ENCODE measurements at regions not wholly inside any gene's neighbourhood (a gene's known extent, or its start where the extent isn't known, plus 50 kb on each side); places are given as distances from the start of the nearest gene placed in this dataset.

DNA sequence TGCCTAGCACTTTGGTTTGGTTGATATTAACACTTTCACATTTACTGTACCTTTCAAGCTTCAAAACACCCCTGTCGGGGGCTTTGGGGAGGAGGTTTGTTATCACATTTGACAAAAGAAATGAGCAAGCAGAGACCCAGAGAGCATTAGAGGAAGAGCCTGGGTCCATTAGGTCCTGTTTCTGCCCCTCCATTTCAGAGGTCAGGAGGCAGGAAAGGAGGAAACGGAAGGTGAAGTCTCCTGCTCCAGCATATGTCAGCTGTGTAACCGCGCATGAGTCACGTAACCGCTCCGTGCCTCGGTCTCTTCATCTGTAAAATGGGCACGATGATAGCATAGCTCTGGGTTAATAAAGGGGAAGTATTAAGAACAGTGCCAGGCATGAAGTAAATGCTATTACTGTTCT is 201.9 kb upstream of the BCOR start:
- no peak overlapping the region for H3K9ac ChIP-seq (ENCODE audit: insufficient read depth, low read depth, low read length)
- ChIA-PET POLR2A (no interaction called here), CTCF (ENCODE audit: low intra/inter-chr PET ratio, low total read pairs) (no interaction called here)
- in situ Hi-C loops (cut with HindIII; ENCODE audit: extremely low pct_ligation_motif_present, low pct_unique_long_range_greater_than_20kb) = no loop called here
- H2AFZ ChIP-seq (ENCODE audit: low read length) = no peak overlapping the region
- H3K4me3 ChIP-seq (replicated peaks in 1 of 3; ENCODE audit: insufficient read depth in 1 of 3, low read depth in 2 of 3, low read length in 3 of 3) = no peak overlapping the region
- H3K4me2 ChIP-seq (ENCODE audit: low read depth, low read length) = no peak overlapping the region
- no peak for TF ChIP-seq NAIF1 (CRISPR knock-in tag; IDR thresholded peaks at IDR 0.05; ENCODE audit: borderline replicate concordance)
- TF ChIP-seq ZNF629 (CRISPR knock-in tag; conservative IDR thresholded peaks at IDR 0.05) = 0 out of 2 replicates have a peak, but pooled peaks have one; percentile 38
- 60% methylated on average over 9 of the region's 9 CpGs for WGBS (ENCODE audit: low lambda C conversion rate)
- DNase-seq (ENCODE audit: low spot score) (no peak), ATAC-seq (no peak), FAIRE-seq (no peak)
- H3K79me2 ChIP-seq (ENCODE audit: insufficient read depth, low read length) = no peaks in the 10 kb centered on the region
- no peaks in the 10 kb centered on the region for H3K4me1 ChIP-seq (ENCODE audit: insufficient read depth, low read length)
- no peaks in the 10 kb centered on the region for H4K20me1 ChIP-seq (ENCODE audit: insufficient read depth, low read length)
- no peak overlapping the region for H3K27ac ChIP-seq (ENCODE audit: extremely low read length, insufficient read depth, low read length)
- peaks cover 2 to 6% of the 10 kb centered on the region in 2 experiments; a peak in 3 of 5 replicates for H3K27me3 ChIP-seq (ENCODE audit: control insufficient read depth in 1 of 2, insufficient read depth in 2 of 2, low read length in 2 of 2)
- H3K36me3 ChIP-seq (replicated peaks in 1 of 2; ENCODE audit: control insufficient read depth in 1 of 2, insufficient read depth in 2 of 2, low read length in 2 of 2) = no peaks in the 10 kb centered on the region
- no TSS peak for BruUV-seq (replicated peaks)
- intact Hi-C loops (cut with micrococcal nuclease; ENCODE audit: unreplicated experiment) = no loop called here
- no peaks in the 10 kb centered on the region for H3K9me3 ChIP-seq (ENCODE audit: low read length)

DNA sequence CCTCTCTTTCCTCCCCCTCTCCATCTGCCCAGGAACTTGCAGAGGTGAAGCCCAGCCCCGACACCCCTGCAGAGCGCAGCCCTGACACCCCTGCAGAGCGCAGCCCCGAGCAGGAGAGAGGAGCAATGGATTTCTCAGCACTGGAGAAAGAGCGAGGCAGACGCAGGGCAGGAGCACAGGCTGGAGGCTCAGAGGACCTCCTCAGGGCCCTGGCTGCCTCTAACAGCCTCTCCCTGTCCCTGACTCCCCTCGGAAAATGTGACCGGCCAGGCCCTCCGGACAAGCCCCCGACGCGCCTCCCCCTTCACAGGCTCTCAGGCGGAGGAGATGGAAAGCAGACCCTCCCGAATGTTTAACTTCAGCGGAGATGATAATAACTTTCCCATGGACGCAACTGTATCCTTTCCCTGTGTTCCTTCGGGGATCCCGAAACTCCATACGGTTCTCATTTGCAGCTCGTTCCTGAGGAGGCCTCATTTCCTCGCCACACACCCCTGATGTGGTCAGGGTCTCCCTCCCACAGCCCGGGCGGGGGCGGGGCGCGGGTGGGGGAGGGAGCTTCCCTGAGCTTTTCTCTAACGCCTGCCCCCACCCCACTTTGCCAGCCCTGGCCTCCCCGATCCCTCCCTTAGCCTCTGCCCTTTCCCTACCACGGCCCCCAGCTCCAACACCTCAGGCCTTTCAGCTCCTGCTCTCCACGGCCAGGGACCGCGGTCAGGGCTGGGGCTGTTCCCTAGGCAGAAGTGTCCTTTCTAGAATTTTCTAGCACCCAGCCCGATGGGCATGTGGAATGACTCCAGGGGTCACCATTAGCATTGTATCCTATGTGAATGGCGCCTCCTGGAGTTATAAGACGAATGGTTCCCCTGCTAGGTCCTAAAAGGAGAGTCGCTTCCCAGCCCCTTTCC is 201.1 kb upstream of the BCOR start:
- DNase-seq (ENCODE audit: low spot score) = no peak

More for the DNA sequence above, 201.1 kb upstream of the BCOR start:
- POLR2A ChIA-PET = no interaction called here
- Histone ChIP-seq H4K20me1 (ENCODE audit: insufficient read depth, low read length) (no peaks in the 10 kb centered on the region), H3K9me3 (ENCODE audit: low read length) (no peaks in the 10 kb centered on the region), H3K27ac (ENCODE audit: extremely low read length, insufficient read depth, low read length) (no peak overlapping the region), H3K79me2 (ENCODE audit: insufficient read depth, low read length) (no peaks in the 10 kb centered on the region), H3K27me3 (ENCODE audit: control insufficient read depth in 1 of 2, insufficient read depth in 2 of 2, low read length in 2 of 2) (peaks cover 2 to 6% of the 10 kb centered on the region in 2 experiments; a peak in 3 of 5 replicates), H3K36me3 (replicated peaks in 1 of 2; ENCODE audit: control insufficient read depth in 1 of 2, insufficient read depth in 2 of 2, low read length in 2 of 2) (no peaks in the 10 kb centered on the region), H3K4me1 (ENCODE audit: insufficient read depth, low read length) (no peaks in the 10 kb centered on the region), H3K4me3 (replicated peaks in 1 of 3; ENCODE audit: insufficient read depth in 1 of 3, low read depth in 2 of 3, low read length in 3 of 3) (no peak overlapping the region), H3K9ac (ENCODE audit: insufficient read depth, low read depth, low read length) (no peak overlapping the region), H2AFZ (ENCODE audit: low read length) (no peak overlapping the region), H3K4me2 (ENCODE audit: low read depth, low read length) (no peak overlapping the region)
- in situ Hi-C loops (cut with HindIII; ENCODE audit: extremely low pct_ligation_motif_present, low pct_unique_long_range_greater_than_20kb) = no loop called here
- FAIRE-seq = no peak
- no TSS peak for BruUV-seq (replicated peaks)
- CTCF ChIA-PET (ENCODE audit: low intra/inter-chr PET ratio, low total read pairs) = no interaction called here
- TF ChIP-seq STAG1 (CRISPR knock-in tag; IDR thresholded peaks at IDR 0.05) (peak; percentile 59), JDP2 (CRISPR knock-in tag; IDR thresholded peaks at IDR 0.05; ENCODE audit: borderline replicate concordance) (no peak), ZNF781 (CRISPR knock-in tag; IDR thresholded peaks at IDR 0.05; ENCODE audit: borderline replicate concordance, not compliant biosample characterization) (no peak), ERF (CRISPR knock-in tag; IDR thresholded peaks at IDR 0.05) (no peak), CC2D1A (CRISPR knock-in tag; IDR thresholded peaks at IDR 0.05) (no peak), POLR2A (IDR thresholded peaks at IDR 0.05; ENCODE audit: insufficient read depth in 1 of 2, low read depth in 2 of 2, low read length in 2 of 2) (no peak), SMC3 (IDR thresholded peaks at IDR 0.05; ENCODE audit: low read length) (peak; percentile 19; the same call in 1 of the 2 replicates)
- TF ChIP-seq, protein P1, sequence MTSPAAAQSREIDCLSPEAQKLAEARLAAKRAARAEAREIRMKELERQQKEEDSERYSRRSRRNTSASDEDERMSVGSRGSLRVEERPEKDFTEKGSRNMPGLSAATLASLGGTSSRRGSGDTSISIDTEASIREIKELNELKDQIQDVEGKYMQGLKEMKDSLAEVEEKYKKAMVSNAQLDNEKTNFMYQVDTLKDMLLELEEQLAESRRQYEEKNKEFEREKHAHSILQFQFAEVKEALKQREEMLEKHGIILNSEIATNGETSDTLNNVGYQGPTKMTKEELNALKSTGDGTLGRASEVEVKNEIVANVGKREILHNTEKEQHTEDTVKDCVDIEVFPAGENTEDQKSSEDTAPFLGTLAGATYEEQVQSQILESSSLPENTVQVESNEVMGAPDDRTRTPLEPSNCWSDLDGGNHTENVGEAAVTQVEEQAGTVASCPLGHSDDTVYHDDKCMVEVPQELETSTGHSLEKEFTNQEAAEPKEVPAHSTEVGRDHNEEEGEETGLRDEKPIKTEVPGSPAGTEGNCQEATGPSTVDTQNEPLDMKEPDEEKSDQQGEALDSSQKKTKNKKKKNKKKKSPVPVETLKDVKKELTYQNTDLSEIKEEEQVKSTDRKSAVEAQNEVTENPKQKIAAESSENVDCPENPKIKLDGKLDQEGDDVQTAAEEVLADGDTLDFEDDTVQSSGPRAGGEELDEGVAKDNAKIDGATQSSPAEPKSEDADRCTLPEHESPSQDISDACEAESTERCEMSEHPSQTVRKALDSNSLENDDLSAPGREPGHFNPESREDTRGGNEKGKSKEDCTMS (CRISPR knock-in tag; conservative IDR thresholded peaks at IDR 0.05) = no peak
- TF ChIP-seq, protein P2, sequence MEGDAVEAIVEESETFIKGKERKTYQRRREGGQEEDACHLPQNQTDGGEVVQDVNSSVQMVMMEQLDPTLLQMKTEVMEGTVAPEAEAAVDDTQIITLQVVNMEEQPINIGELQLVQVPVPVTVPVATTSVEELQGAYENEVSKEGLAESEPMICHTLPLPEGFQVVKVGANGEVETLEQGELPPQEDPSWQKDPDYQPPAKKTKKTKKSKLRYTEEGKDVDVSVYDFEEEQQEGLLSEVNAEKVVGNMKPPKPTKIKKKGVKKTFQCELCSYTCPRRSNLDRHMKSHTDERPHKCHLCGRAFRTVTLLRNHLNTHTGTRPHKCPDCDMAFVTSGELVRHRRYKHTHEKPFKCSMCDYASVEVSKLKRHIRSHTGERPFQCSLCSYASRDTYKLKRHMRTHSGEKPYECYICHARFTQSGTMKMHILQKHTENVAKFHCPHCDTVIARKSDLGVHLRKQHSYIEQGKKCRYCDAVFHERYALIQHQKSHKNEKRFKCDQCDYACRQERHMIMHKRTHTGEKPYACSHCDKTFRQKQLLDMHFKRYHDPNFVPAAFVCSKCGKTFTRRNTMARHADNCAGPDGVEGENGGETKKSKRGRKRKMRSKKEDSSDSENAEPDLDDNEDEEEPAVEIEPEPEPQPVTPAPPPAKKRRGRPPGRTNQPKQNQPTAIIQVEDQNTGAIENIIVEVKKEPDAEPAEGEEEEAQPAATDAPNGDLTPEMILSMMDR (CRISPR knock-in tag; IDR thresholded peaks at IDR 0.05) = peak; percentile 40
- intact Hi-C loops (cut with micrococcal nuclease; ENCODE audit: unreplicated experiment) = no loop called here
- 62% methylated on average over 20 of the region's 36 CpGs for WGBS (ENCODE audit: low lambda C conversion rate)
- no peak for ATAC-seq

Data from HepG2 (cell line).